Upper lobe of right lung (tissue), 1 donor: ENCODE measurements at regions not wholly inside any gene's neighbourhood (a gene's known extent, or its start where the extent isn't known, plus 50 kb on each side); places are given as distances from the start of the nearest gene placed in this dataset.

Experiments used
- ATAC-seq: fragments of 200-7000 bp; cut with Tn5 transposase; one replicate; pipeline ENCODE4 v1.9.1; 2020; ENCODE audit warnings: mild to moderate bottlenecking, moderate library complexity
- DNase-seq: peaks from one replicate; pipeline ENCODE4 v3.0.0-alpha.2; 2020
- H3K27ac ChIP-seq: fragments of 200-600 bp; one replicate; pipeline ENCODE4 v1.8.0; 2022
- H3K27me3 ChIP-seq: fragments of 200-600 bp; one replicate; pipeline ENCODE4 v1.8.0; 2022; ENCODE audit warnings: mild to moderate bottlenecking
- H3K36me3 ChIP-seq: fragments of 200-600 bp; one replicate; pipeline ENCODE4 v1.8.0; 2022
- H3K4me1 ChIP-seq: fragments of 200-600 bp; one replicate; pipeline ENCODE4 v1.8.0; 2022
- H3K4me3 ChIP-seq: fragments of 200-600 bp; one replicate; pipeline ENCODE4 v1.8.0; 2022; ENCODE audit warnings: mild to moderate bottlenecking
- H3K9me3 ChIP-seq: fragments of 200-600 bp; one replicate; pipeline ENCODE4 v1.8.0; 2022
- CTCF ChIP-seq: fragments of 200-600 bp; IDR thresholded peaks from one replicate; pipeline ENCODE4 v1.8.0; 2022; ENCODE audit warnings: antibody characterized with exemption
- intact Hi-C: fragments of 100-400 bp; cut with DNase I; formaldehyde crosslinking; loops from one replicate; pipeline ENCODE4 v1.11.0; 2022
- donor health status: DM: no; HTN: yes; CAD: no; lungs with severe emphysema.

DNA sequence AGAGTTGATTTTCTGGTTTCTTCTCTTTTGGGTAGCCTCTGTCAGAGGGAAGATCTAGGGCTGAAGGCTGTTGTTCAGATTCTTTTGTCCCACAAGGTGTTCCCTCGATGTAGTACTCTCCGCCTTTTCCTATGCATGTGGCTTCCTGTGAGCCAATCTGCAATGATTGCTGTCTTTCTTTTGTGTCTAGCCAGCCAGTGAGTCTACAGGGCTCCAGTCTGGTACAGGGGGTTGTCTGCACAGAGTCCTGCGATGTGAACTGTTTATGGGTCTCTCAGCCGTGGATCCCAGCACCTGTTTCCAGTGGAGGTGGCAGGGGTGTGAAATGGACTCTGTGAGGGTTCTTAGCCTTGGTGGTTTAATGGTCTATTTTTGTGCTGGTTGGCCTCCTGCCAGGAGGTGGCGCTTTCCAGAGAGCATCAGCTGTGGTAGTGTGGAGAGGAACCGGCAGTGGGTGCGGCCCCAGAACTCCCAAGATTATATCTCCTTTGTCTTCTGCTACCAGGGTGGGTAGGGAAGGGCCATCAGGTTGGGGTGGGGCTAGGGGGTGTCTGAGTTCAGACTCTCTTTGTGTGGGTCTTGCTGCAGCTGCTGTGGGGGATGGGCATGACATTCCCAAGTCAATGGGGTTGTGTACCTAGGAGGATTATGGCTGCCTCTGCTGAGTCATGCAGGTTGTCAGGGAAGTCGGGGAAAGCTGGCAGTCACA, 81.3 kb upstream of the C21orf91 start:
- intact Hi-C loops: loop anchor here (5.0 kb wide), 1 partner anchor 218 kb away; no protein-coding TSS in a partner anchor
- Histone ChIP-seq H3K4me1 (no peaks in the 10 kb centered on the region), H3K27me3 (no peaks in the 10 kb centered on the region), H3K9me3 (no peaks in the 10 kb centered on the region), H3K27ac (no peak overlapping the region), H3K36me3 (no peaks in the 10 kb centered on the region), H3K4me3 (no peak overlapping the region)
- ATAC-seq (no peak), DNase-seq (no peak)
- TF ChIP-seq CTCF: no peak

GRCh38 chr21:17889171-17889570, 70.0 kb upstream of the C21orf91 start:
- no peaks in the 10 kb centered on the region for H3K27me3 ChIP-seq
- intact Hi-C loops: no loop called here
- DNase-seq: no peak
- H3K27ac ChIP-seq: no peak overlapping the region
- no peaks in the 10 kb centered on the region for H3K4me1 ChIP-seq
- H3K9me3 ChIP-seq: no peaks in the 10 kb centered on the region
- TF ChIP-seq CTCF: no peak
- no peak overlapping the region for H3K4me3 ChIP-seq
- H3K36me3 ChIP-seq: no peaks in the 10 kb centered on the region
- no peak for ATAC-seq

DNA sequence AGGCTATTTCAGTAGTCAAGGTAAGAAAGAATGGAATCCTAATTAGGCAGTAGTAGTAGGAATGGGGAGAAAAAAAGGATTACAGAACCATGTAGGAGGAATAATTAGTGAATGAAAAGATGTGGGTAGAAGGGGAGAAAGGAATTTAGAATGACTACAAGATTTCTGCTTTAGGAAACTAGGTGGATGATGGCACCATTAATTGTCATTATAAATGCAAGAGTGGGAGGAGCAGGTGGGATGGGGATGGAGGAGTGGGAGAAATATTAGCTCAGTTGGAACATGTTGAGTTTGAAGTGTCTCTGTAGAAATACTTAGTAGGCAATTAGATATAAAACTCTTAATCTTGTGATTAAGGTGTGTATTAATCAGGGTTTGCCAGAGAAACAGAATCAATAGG, 50.0 kb upstream of the C21orf91 start:
- DNase-seq (no peak), ATAC-seq (no peak)
- no peak overlapping the region for H3K4me3 ChIP-seq
- TF ChIP-seq CTCF: no peak
- no peaks in the 10 kb centered on the region for H3K27me3 ChIP-seq
- H3K9me3 ChIP-seq: no peaks in the 10 kb centered on the region
- intact Hi-C loops: no loop called here
- H3K4me1 ChIP-seq: no peaks in the 10 kb centered on the region
- H3K27ac ChIP-seq: no peak overlapping the region
- no peaks in the 10 kb centered on the region for H3K36me3 ChIP-seq
